Fibroblast of lung (primary cell): ENCODE measurements at regions not wholly inside any gene's neighbourhood (a gene's known extent, or its start where the extent isn't known, plus 50 kb on each side); places are given as distances from the start of the nearest gene placed in this dataset.

Experiments
- EZH2 ChIP-seq: IDR thresholded peaks from 2 replicates; pipeline ENCODE4 v1.5.1; 2012; ENCODE audit warnings: low read length, control low read depth, mild to moderate bottlenecking; ENCODE audit errors: missing control alignments
- TF ChIP-seq, protein P1 (sequence below), 2 donors: IDR thresholded peaks in 1 of 2; conservative IDR thresholded peaks in 1 of 2; 1 replicate in 1 of 2; 2 replicates in 1 of 2; pipeline ENCODE4 v1.5.1; 2011 to 2012; ENCODE audit warnings: low read length in 2 of 2, control low read depth in 1 of 2, inconsistent platforms in 1 of 2, low read depth in 1 of 2, mild to moderate bottlenecking in 1 of 2

DNA sequence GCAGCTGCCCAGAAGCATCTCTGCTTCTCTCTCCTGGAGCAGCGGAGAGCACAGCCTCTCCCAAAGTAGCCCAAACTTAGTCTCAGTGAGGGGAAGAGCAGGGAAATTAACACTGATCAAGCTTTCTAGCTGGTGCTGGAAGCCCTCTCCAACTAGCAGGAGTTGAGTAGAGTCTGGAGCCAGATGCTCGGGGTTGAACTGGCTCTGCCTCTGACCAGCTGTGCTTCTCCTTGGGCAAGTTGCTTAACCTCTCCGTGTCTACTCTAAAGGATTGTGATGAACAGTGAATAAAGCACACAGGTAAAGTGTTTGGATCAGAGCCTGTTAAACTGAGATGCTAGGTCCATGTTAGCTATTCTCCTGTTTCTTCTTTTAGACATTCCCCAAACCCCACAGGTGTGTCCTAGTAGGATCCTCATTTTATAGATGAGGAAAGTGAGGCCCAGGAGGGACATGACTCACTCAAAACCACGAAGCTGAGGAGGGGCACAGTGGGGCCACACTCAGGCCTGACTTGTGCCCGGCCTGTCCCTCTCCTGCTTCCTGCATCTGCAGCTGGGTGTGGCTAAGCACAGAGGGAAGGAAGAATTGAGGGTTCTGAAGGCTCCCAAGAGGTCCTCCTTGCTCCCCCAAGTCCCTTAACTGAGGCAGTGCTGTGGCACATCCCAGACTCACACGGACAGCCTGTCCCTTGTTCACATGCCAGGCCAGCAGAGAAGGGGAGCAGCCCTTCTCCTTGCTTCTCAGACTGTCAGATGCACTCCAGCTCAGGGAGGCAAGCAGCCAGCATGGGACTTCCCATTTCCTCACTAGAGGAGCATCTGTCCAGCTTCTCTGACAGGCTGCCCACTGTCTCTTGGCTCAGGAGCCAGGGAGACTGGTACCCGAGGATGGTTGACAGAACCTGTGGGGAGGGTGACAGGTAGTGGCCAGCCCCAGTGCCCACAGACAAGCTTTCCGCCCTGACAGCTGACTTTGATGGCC lies 152.0 kb upstream of the IGSF21 start:
- TF ChIP-seq, protein P1, sequence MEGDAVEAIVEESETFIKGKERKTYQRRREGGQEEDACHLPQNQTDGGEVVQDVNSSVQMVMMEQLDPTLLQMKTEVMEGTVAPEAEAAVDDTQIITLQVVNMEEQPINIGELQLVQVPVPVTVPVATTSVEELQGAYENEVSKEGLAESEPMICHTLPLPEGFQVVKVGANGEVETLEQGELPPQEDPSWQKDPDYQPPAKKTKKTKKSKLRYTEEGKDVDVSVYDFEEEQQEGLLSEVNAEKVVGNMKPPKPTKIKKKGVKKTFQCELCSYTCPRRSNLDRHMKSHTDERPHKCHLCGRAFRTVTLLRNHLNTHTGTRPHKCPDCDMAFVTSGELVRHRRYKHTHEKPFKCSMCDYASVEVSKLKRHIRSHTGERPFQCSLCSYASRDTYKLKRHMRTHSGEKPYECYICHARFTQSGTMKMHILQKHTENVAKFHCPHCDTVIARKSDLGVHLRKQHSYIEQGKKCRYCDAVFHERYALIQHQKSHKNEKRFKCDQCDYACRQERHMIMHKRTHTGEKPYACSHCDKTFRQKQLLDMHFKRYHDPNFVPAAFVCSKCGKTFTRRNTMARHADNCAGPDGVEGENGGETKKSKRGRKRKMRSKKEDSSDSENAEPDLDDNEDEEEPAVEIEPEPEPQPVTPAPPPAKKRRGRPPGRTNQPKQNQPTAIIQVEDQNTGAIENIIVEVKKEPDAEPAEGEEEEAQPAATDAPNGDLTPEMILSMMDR (conservative IDR thresholded peaks at IDR 0.05 in 1 of 2, IDR thresholded peaks at IDR 0.05 in 1 of 2; ENCODE audit: low read depth in 1 of 2, low read length in 2 of 2) = no peak
- no peak for TF ChIP-seq EZH2
